Activated CD8-positive, alpha-beta memory T cell treated with anti-CD3 and anti-CD28 coated beads, Interleukin-2, amount 50 U/mL, for 1 hour (primary cell): ENCODE measurements at regions not wholly inside any gene's neighbourhood (a gene's known extent, or its start where the extent isn't known, plus 50 kb on each side); places are given as distances from the start of the nearest gene placed in this dataset.

Source experiments
- DNase-seq: peaks from one replicate; pipeline ENCODE4 v3.0.0-alpha.2; 2020; ENCODE audit errors: extremely low read depth

- no peak for DNase-seq
Measured at GRCh38 chr14:101328412-101329028, 232.8 kb upstream of the DIO3 start.

- DNase-seq, result no peak
Measured at GRCh38 chr14:101330416-101331140, 230.7 kb upstream of the DIO3 start.

DNA sequence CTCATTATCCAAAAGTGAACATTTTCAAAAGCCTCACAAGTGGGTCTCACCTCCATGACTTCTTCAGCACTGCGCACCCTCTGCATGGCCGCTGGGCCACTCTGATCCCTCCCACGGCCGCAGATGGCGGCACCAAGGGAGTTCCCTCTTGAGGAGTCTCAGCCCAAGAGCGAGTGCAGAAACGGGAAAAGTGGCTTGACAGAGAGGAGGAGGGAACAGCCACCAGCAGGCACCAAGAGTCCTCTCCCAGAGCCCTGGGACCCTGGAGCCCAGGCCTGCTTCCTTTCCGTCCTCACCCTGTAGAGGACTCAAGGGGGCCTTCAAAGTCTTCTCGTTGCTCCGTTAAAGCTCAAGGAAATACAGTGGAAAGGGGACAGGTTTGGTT, 230.2 kb upstream of the DIO3 start:
- no peak for DNase-seq

DNA sequence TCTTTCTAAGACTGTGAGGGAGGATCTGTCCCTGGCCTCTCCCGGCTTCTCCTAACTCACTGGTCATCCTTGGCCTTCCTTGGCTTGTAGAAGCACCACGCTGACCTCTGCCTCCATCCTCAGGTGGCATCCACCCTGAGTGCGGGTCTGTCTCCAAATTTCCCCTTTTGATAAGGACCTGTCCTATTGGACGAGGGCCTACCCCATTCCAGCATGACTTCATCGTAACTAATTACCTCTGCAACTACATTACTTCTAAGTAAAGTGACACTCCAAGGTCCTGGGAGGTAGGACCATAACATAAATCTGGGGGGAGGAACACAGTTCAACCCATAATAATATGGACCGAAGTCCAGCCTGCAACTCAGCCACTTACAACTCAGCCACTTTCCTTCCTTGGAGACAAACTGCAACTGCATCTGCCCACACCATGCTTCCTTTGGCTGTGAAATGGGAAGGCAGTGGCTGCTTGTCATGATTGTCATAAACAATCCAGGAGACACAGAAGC, 229.6 kb upstream of the DIO3 start:
- DNase-seq, result no peak

DNA sequence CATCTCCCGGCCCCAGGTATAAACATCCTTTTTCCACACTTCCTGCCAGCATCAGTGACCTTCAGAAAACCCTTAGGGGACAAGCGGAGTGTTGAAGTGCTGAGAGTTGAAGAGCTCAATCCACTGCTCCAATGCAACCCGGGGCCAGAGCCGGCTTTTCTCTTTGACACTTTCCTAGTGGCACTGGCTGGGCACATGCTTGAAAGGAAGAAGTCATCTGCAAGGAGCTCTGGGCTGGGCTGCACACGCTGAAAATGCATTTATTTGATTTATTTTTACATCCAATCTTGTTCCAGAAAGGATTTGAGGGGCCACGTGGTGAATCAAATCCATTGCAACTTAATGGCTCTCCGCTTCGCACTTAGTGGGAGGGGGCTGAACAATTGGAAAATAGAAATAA, 229.0 kb upstream of the DIO3 start:
- DNase-seq, result no peak

- no peak for DNase-seq
Measured at GRCh38 chr14:101333335-101334280, 227.7 kb upstream of the DIO3 start.

DNA sequence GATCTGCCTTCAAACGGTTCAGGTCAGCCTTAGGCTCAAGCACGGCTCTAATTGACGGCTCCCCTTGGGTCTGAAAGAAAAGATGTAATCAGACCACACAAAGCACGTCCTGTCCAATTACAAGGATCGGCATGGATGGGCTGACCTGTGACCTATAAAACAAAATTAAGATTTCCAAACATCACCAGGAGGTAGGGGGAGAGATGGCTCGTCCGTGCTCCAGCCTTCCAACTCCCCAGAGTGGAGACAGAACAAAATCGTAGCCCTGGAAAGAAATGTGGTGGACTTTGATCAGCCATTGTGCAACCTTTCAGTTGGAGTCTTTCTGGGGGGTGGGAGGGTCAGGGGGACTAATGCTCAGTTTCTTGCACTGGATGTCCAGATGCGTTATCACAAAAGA, 226.6 kb upstream of the DIO3 start:
- DNase-seq, result no peak

DNA sequence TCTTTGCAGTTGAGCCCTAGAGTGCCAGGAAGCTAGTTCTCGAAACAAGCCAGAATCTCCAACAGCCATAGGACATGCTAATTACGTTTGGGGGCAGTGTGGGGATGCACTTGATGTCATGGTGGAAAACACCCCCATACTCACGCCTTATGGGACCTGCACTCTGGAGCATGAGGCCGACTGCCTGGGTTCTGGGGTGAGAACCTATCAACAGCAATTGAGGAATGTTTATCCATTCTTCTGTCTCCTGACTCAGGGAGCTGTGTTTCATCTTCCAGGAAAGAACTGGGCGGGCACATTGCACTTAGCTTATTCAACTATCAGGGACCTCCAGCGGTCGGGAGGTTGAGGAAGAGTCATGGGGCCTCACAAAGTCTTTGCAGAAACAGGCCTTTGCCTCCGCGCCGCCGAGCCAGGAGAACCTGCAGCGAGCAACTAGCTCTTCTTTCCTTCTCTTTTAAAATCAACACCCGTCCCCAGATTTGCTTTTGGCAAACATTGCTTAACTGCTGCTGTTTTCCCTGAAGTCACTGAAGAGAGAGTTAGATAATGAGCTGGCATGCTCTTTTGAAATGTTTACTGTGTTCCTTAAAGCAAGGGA, 226.1 kb upstream of the DIO3 start:
- DNase-seq, result no peak

GRCh38 chr14:101336183-101336582, 225.1 kb upstream of the DIO3 start:
- no peak for DNase-seq

DNA sequence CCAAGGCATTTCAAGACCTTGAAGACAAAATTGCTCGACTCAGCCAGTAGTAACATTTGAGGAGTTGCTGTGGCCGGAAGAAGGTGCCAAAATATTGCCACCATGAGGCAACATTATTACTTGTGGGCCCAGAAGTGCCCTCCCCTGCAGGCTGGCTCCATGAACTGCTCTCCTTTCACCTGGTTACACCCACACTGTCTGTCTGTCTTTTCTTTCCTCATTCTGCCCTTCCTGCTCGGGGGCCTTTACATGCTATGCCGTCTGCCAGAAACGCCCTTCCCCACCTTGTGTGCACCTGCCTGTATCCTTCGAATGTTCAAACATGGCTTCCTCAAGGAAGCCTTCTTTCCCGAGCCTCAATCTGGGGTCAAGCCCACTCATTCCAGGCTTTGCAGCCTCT, 224.2 kb upstream of the DIO3 start:
- DNase-seq, result no peak

DNA sequence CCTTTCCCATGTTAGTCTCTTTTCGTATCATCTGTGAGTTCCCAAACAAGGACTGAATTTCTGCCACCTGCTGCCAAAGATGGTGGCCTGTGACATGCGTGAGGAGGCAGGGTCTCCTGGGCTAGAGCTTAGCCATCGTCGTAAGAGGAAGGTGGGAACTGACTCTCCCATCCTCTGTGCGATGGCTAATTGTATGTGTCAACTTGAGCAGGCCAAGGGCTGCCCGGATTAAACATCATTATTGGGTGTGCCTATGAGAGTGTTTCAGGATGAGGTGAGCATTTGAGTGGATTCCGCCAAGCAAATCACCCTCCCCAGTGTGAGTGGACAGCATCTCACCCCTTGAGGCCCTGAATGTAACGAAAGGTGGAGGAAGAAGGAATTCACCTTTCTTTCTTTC, 220.7 kb upstream of the DIO3 start:
- DNase-seq, result no peak

- no peak for DNase-seq
Measured at GRCh38 chr14:101347893-101348777, 213.2 kb upstream of the DIO3 start.

GRCh38 chr14:101349108-101349507, 212.2 kb upstream of the DIO3 start:
- no peak for DNase-seq

- no peak for DNase-seq
Measured at GRCh38 chr14:101350021-101350420, 211.3 kb upstream of the DIO3 start.

DNA sequence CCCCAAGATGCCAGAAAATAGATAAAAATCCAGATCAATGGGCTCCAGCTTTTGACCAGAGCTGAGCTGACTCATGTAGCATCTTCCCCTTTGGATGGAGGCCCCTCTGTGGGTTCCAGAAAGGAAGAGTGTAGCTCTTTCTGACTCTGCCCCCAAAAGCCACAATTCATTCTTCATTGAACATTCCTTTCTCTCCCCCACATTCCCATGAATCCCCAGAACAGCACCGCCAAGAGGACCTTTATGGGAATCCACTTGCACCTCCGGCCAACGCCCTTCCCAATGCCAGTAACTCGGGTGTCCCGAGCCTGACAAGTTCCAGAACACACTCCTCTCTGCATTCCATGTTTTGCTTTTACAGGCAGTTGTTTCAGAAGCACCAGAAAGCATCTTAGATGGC, 210.6 kb upstream of the DIO3 start:
- DNase-seq, result no peak

- DNase-seq, result no peak
Measured at GRCh38 chr14:101351146-101351545, 210.1 kb upstream of the DIO3 start.

DNA sequence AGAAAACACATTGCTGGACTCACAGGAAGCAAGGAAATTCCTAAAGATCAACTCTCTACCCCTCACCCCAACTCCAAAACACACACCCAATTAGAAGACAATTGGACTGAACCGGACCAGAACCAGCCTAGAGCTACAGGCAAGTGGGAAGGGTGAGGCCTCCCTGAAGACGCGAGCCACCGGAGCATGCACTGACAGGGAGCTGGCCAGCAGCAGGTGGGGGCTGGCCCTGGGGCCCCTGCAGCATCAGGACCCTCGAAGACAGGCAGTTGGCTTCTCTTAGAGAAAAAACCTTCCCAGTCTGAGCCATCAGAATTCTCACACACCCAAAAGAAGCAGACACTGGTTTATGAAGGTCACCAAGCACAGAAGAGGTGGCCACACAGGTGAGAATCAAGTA, 209.5 kb upstream of the DIO3 start:
- DNase-seq, result no peak

DNA sequence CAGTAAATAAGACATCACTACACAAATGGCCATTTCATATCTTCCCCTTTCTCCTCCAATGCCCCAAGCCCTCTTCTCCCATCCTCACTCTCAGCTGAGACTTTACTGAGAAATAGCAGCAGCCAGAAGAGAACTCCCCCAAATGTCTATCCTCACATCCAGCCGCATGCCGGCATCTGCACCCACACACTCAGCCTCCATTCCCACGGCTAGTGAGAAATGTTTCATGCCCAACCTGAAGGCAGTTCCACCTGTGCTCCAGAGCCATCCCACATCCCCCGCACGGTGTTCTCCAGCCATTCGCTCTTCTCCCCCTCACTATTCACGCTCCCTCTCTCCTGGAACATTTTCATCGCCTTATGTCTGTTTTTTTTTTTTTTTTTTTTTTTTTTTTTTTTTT, 208.7 kb upstream of the DIO3 start:
- no peak for DNase-seq

DNA sequence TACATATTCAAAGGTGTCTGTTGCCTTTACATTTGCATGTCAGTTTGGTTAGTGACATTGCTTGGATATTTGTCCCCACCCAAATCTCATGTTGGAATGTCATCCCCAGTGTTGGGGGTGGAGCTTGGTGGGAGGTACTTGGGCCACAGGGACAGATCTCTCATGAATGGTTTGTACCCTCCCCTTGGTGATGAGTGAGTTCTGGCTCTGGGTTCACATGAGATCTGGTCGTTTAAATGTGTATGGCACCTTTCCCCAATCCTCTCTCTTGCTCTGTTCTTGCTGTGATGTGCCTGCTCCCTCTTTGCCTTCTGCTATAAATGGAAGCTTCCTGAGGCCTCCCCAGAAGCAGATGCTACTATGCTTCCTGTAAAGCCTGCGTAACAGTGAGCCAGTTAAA, 207.9 kb upstream of the DIO3 start:
- no peak for DNase-seq

DNA sequence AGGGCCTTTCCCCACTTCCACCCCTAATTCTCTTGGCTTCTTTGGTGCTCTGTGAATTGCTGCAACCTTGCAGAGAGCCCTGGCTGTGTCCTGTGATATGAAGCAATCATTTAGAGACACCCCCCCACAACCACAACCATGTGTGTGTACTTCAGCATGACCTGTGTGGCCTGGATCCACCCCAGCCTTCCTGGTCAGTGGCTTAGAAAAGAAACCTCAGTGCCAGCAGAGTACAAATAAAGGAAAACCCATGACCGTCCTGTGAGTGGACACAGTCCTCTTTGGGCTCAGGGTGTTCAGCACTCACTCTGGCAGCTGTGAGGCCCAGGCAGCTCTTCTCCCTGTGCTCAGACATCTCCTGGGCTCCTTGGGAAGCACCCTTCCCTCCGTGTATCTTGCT, 206.6 kb upstream of the DIO3 start:
- no peak for DNase-seq

- no peak for DNase-seq
Measured at GRCh38 chr14:101355284-101355683, 206.0 kb upstream of the DIO3 start.
